Adrenal gland (tissue), 5 donors: ENCODE measurements at regions not wholly inside any gene's neighbourhood (a gene's known extent, or its start where the extent isn't known, plus 50 kb on each side); places are given as distances from the start of the nearest gene placed in this dataset.

Experiments used
- CTCF ChIP-seq, 6 experiments: fragments of 450-650 bp in 4 of 6; fragments of 200-600 bp in 2 of 6; sonication (generic) in 1 of 6; IDR thresholded peaks; 1 replicate in 5 of 6; 2 replicates in 1 of 6; pipeline versions ENCODE4 v1.5.1 to v1.8.0; 2016 to 2021; ENCODE audit warnings: antibody characterized with exemption in 6 of 6, mild to moderate bottlenecking in 2 of 6, moderate library complexity in 1 of 6
- POLR2A ChIP-seq, 2 donors: fragments of 450-650 bp; IDR thresholded peaks; one replicate each; pipeline ENCODE4 v1.6.1; 2017; ENCODE audit warnings: antibody characterized with exemption in 2 of 2, mild to moderate bottlenecking in 2 of 2, moderate library complexity in 1 of 2
- donor health status: DM: no; HTN: no; CAD: no.

GRCh38 chr18:34299828-34300227 lies 75.1 kb upstream of the NOL4 start:
- TF ChIP-seq CTCF (IDR thresholded peaks at IDR 0.05) (no peak), POLR2A (IDR thresholded peaks at IDR 0.05) (no peak)
